ENCODE measurements at regions not wholly inside any gene's neighbourhood (a gene's known extent, or its start where the extent isn't known, plus 50 kb on each side); places are given as distances from the start of the nearest gene placed in this dataset.

DNA sequence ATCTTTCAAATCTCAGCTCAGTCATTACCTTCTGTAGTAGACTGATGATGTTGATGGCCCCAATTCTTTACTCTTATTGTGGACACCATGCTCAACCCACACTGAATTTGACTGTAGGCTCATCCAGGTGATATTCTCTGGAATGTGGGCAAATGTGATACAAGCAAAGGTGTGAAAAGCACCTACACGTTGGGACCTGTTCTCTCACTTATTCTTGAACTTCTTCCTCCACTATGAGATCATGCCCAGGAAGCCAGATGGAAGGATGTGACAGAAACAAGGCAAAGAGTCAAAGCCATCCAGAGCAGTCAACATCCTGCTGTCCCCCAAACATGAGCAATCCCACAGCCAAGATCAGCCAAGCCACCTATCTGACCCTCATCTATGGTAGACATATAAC is 471.2 kb upstream of the UBE2E2 start:
- CTCF ChIA-PET, result no interaction called here
- Mint-ChIP-seq H3K4me3 (no peak overlapping the region), H3K27me3 (no peaks in the 10 kb centered on the region), H3K36me3 (ENCODE audit: low read depth) (no peaks in the 10 kb centered on the region), H3K27ac (no peak overlapping the region), H3K9me3 (peaks cover 10% of the 10 kb centered on the region), H3K4me1 (ENCODE audit: low read depth) (no peaks in the 10 kb centered on the region)
- DNase-seq, result no peak
- Histone ChIP-seq H3K4me1 (ENCODE audit: insufficient read depth, low read length) (no peaks in the 10 kb centered on the region), H3K27me3 (ENCODE audit: control insufficient read depth in 1 of 2, insufficient read depth in 2 of 2, low read length in 2 of 2) (no peaks in the 10 kb centered on the region), H3K36me3 (ENCODE audit: insufficient read depth, low read length) (no peaks in the 10 kb centered on the region), H3K9me3 (ENCODE audit: control insufficient read depth in 1 of 2, insufficient read depth in 1 of 2, low read length in 2 of 2) (no peaks in the 10 kb centered on the region), H3K4me3 (ENCODE audit: low read length) (no peak overlapping the region), H3K27ac (ENCODE audit: low read depth in 1 of 2, low read length in 2 of 2) (no peak overlapping the region)
- intact Hi-C loops (cut with DNase I, micrococcal nuclease), result no loop called here
- TF ChIP-seq, protein P1, sequence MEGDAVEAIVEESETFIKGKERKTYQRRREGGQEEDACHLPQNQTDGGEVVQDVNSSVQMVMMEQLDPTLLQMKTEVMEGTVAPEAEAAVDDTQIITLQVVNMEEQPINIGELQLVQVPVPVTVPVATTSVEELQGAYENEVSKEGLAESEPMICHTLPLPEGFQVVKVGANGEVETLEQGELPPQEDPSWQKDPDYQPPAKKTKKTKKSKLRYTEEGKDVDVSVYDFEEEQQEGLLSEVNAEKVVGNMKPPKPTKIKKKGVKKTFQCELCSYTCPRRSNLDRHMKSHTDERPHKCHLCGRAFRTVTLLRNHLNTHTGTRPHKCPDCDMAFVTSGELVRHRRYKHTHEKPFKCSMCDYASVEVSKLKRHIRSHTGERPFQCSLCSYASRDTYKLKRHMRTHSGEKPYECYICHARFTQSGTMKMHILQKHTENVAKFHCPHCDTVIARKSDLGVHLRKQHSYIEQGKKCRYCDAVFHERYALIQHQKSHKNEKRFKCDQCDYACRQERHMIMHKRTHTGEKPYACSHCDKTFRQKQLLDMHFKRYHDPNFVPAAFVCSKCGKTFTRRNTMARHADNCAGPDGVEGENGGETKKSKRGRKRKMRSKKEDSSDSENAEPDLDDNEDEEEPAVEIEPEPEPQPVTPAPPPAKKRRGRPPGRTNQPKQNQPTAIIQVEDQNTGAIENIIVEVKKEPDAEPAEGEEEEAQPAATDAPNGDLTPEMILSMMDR (IDR thresholded peaks at IDR 0.05), result no peak
- no peak for ATAC-seq (ENCODE audit: poor library complexity)
- POLR2A ChIA-PET, result no interaction called here

DNA sequence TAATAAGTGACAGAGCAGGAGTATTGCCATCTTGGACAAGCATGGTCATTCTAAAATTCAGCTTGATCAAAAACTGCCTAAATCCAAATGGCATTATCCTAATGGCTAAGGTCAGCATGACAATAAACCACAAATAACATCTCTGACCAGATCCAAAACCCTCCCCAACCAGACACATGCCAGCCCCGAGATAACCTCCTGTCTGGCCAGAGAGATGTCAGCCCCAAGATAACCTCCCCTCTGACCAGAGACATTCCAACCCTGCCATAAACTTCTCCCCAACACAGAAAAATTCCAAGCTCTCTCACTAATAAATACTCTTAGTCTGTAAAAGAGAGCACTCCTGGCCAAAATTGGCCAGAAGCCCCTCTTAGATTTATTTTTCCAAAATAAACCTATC is 470.5 kb upstream of the UBE2E2 start:
- Histone ChIP-seq H3K4me3 (ENCODE audit: low read length) (no peak overlapping the region), H3K36me3 (ENCODE audit: insufficient read depth, low read length) (no peaks in the 10 kb centered on the region), H3K9me3 (ENCODE audit: control insufficient read depth in 1 of 2, insufficient read depth in 1 of 2, low read length in 2 of 2) (no peaks in the 10 kb centered on the region), H3K4me1 (ENCODE audit: insufficient read depth, low read length) (no peaks in the 10 kb centered on the region), H3K27me3 (ENCODE audit: control insufficient read depth in 1 of 2, insufficient read depth in 2 of 2, low read length in 2 of 2) (no peaks in the 10 kb centered on the region), H3K27ac (ENCODE audit: low read depth in 1 of 2, low read length in 2 of 2) (no peak overlapping the region)
- ATAC-seq (ENCODE audit: poor library complexity) (no peak), DNase-seq (no peak)
- TF ChIP-seq, protein P1 (IDR thresholded peaks at IDR 0.05), result no peak
- ChIA-PET CTCF (no interaction called here), POLR2A (no interaction called here)
- intact Hi-C loops (cut with DNase I, micrococcal nuclease), result no loop called here
- H3K27ac Mint-ChIP-seq, result no peak overlapping the region
- no peak overlapping the region for H3K4me3 Mint-ChIP-seq
- no peaks in the 10 kb centered on the region for H3K27me3 Mint-ChIP-seq
- no peaks in the 10 kb centered on the region for H3K4me1 Mint-ChIP-seq (ENCODE audit: low read depth)
- peaks cover 10% of the 10 kb centered on the region for H3K9me3 Mint-ChIP-seq
- no peaks in the 10 kb centered on the region for H3K36me3 Mint-ChIP-seq (ENCODE audit: low read depth)

DNA sequence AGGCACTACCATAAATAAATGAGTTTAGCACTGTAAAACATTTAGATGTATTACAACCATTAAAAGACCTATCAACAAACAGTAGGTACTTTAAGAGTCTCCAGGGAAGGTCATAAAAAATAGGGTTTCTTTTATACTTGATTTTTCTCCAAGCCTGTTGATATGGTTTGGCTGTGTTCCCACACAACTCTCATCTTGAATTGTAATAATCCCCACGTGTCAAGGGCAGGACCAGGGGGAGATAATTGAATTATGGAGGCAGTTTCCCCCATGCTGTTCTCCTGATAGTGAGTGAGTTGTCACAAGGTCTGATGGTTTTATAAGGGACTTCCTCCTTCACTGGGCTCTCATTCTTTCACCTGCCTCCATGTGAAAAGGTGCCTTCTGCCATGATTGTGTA is 468.9 kb upstream of the UBE2E2 start:
- ATAC-seq (ENCODE audit: poor library complexity) (no peak), DNase-seq (no peak)
- no peaks in the 10 kb centered on the region for H3K9me3 ChIP-seq (ENCODE audit: control insufficient read depth in 1 of 2, insufficient read depth in 1 of 2, low read length in 2 of 2)
- no peaks in the 10 kb centered on the region for H3K36me3 ChIP-seq (ENCODE audit: insufficient read depth, low read length)
- H3K4me1 ChIP-seq (ENCODE audit: insufficient read depth, low read length), result no peaks in the 10 kb centered on the region
- no peaks in the 10 kb centered on the region for H3K4me1 Mint-ChIP-seq (ENCODE audit: low read depth)
- no peak overlapping the region for H3K27ac Mint-ChIP-seq
- H3K4me3 ChIP-seq (ENCODE audit: low read length), result no peak overlapping the region
- no peak overlapping the region for H3K4me3 Mint-ChIP-seq
- H3K36me3 Mint-ChIP-seq (ENCODE audit: low read depth), result no peaks in the 10 kb centered on the region
- POLR2A ChIA-PET, result no interaction called here
- intact Hi-C loops (cut with DNase I, micrococcal nuclease), result no loop called here
- no peaks in the 10 kb centered on the region for H3K27me3 Mint-ChIP-seq
- peaks cover 10% of the 10 kb centered on the region for H3K9me3 Mint-ChIP-seq
- TF ChIP-seq, protein P1 (IDR thresholded peaks at IDR 0.05), result no peak
- no peak overlapping the region for H3K27ac ChIP-seq (ENCODE audit: low read depth in 1 of 2, low read length in 2 of 2)
- H3K27me3 ChIP-seq (ENCODE audit: control insufficient read depth in 1 of 2, insufficient read depth in 2 of 2, low read length in 2 of 2), result no peaks in the 10 kb centered on the region
- CTCF ChIA-PET, result no interaction called here

All from CD4-positive, alpha-beta T cell (primary cell).